GM18499 (cell line): ENCODE measurements at regions not wholly inside any gene's neighbourhood (a gene's known extent, or its start where the extent isn't known, plus 50 kb on each side); places are given as distances from the start of the nearest gene placed in this dataset.
"Not testable (repeated sequence)": the region's sequence is repeated elsewhere in the genome, so short reads cannot be mapped to it uniquely, and the experiment has no call there.

ENCODE experiments used
- ATAC-seq: cut with Tn5 transposase; IDR thresholded peaks from one replicate; pipeline ENCODE4 v1.9.1; 2021; ENCODE audit warnings: moderate number of reproducible peaks; ENCODE audit not compliant: insufficient read depth, unreplicated experiment

DNA sequence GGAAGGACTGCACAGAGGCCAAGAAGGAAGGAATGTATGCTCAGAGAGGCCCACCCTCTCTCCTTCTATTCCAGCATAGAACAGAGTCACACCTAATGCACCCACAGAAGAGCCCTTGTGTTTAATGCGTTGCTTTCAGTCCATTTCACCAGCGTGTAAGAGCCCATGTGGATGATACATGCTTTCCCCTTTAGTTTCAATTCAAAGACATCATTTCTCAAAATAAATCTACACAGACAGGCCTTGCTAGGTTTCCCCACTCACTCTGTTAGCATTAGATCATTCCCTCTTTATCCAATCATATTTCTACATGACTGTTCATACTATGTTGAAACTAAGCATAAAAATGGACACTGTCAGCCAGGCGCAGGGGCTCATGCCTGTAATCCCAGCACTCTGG is 331.5 kb downstream of the CEP170 start:
- ATAC-seq = not testable (repeated sequence)

DNA sequence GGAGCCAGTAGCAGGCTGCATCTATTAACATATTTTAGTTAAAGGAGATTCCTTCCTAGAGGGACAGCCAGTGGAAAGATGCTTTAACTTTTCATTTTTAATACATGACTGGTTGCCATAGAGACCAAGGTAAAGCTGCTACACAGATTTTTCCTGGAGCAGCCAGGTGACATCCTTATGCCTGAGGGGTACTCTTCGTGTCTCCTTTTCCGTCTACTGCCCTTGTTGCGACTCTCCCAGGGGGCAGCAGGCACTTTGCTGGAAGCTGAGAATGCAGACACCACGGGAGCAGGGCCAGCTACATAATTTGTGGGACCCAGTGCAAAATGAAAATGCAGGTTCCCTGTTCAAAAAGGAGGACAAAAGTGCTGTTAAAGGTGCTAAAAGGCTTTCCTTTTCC is 340.4 kb downstream of the CEP170 start:
- ATAC-seq = not testable (repeated sequence)

- not testable (repeated sequence) for ATAC-seq
Observed at GRCh38 chr1:242912855-242913254, 342.2 kb downstream of the CEP170 start.

DNA sequence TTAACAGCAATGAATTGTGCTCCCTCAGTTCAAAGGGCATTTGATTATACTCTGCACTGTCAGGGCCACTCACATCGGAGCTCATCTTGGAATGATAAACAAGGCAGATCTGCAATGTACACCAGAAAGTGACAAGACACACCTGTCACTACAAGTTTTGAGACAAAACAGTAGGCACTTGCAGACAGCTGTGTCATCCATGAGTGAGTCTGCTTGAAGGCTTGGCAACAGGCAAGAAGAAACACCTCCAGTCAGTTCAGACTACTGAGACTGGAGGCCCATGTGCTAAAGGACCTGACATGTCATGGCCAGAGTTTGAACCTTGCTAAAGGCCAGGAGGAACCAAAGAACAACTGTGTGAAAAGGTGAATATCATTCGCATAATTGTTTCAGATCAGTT is 354.5 kb downstream of the CEP170 start:
- not testable (repeated sequence) for ATAC-seq

- ATAC-seq = no peak
Observed at GRCh38 chr1:242890192-242890741, 364.8 kb downstream of the CEP170 start.

- peak; percentile 62 for ATAC-seq
Observed at GRCh38 chr1:242886137-242886536, 361.6 kb upstream of the PLD5 start.

GRCh38 chr1:242880022-242880421 is 355.5 kb upstream of the PLD5 start:
- ATAC-seq = not testable (repeated sequence)

GRCh38 chr1:242877743-242878142 is 353.2 kb upstream of the PLD5 start:
- ATAC-seq = no peak

DNA sequence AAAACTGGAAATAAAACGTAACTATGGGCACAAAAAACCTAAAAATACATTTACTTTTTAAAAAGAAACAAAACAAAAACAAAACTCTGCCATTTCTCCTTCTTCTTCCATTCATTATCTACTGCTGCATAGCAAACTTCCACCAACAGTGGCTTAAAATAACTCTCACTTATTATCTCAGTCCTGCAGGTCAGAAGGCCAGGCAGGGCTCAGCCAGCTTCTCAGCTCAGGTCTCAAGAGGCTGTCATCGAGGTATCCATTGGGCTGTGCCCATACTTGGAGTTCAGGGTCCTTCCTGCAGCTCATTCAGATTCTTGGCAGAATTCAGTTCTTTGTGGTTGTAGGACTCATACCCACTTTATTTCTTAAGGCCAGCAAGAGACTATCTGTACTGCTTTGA is 352.7 kb upstream of the PLD5 start:
- ATAC-seq = no peak

DNA sequence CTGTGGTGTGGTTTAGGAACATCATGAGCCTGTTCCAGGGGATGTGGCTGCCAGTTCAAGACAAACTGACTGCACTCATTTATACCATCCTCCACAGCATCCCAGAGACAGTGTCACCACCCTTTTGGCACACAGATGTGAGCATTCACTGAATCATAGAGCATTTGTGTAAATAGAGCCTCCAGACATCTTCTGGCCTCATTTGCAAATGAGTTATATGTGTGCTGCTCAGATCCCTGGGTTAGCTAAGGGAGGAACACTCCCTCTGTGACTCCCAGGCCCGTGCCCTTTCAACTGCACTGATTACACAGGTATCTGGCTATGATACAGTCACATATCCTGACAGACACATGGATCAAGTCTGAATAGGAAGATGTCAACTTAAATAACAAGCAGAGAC is 351.5 kb upstream of the PLD5 start:
- no peak for ATAC-seq

- no peak for ATAC-seq
Observed at GRCh38 chr1:242873661-242874060, 349.2 kb upstream of the PLD5 start.

DNA sequence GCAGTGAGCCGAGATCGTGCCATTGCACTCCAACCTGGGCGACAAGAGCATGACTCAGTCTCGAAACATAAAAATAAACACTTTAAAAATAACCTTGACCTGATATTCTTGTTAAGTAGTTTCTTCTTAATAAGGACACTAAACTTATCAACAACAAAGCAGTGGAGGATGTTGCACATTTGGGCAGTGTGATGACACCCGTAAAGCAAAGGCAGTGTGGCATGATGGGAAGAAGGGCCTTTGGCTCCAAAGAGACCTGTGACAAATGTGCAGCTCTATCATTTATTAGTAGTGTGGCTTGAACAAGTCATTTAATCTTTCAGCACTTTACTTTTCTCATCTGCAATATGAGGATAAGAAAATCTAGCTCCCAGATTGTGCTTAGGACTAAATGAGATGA is 348.0 kb upstream of the PLD5 start:
- ATAC-seq = no peak

- no peak for ATAC-seq
Observed at GRCh38 chr1:242871471-242872030, 347.1 kb upstream of the PLD5 start.

DNA sequence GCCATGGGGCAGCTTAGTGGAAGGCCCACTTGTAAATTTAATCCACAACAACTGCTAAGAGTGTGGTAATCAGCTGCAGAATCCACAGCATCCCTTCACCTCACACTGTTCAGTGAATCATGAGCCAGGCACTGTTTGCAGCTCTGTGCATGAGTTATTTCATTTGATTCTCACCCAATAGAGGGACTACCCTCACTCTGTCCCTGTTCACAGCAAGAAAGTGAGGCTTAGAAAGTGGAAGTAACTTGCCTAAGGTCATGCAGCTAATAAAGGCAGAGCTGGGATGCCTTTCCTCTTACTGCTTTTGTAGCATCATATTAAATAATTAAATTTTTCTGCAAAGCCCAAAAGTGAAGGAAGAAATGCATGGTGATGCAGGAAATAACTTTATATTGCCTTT is 346.5 kb upstream of the PLD5 start:
- no peak for ATAC-seq

GRCh38 chr1:242856289-242856688 is 331.8 kb upstream of the PLD5 start:
- ATAC-seq = no peak

DNA sequence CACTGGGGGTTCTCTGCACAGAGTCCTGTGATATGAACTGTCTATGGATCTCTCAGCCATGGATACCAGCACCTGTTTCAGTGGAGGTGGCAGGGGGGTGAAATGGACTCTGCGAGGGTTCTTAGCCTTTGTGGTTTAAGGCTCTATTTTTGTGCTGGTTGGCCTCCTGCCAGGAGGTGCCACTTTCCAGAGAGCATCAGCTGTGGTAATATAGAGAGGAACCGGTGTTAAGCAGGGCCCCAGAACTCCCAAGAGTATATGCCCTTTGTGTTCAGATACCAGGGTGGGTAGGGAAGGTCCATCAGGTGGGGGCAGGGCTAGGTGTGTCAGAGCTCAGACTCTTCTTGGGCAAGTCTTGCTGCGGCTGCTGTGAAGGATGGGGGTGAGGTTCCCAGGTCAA is 330.0 kb upstream of the PLD5 start:
- ATAC-seq = no peak

- ATAC-seq = no peak
Observed at GRCh38 chr1:242847390-242847993, 323.0 kb upstream of the PLD5 start.

GRCh38 chr1:242842094-242842493 is 317.6 kb upstream of the PLD5 start:
- no peak for ATAC-seq

DNA sequence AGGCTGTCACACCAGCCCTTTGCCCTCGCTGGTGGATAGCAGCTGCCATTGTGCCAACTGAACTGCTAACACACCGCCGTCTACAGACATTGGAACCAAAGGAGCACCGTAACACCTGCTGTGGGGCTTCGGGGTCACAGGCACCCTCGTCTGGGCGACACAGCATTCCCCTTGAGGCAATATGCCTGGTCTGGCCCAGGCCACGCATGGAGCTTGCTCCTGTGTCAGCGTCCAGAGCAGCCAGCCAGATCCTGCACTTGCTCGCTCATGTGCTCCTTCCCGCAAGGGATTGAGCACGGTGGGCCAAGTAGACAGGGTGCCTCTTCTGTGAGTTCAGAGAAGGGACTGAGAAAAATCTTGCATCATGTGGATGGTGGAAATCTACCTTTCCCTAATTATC is 314.6 kb upstream of the PLD5 start:
- no peak for ATAC-seq

DNA sequence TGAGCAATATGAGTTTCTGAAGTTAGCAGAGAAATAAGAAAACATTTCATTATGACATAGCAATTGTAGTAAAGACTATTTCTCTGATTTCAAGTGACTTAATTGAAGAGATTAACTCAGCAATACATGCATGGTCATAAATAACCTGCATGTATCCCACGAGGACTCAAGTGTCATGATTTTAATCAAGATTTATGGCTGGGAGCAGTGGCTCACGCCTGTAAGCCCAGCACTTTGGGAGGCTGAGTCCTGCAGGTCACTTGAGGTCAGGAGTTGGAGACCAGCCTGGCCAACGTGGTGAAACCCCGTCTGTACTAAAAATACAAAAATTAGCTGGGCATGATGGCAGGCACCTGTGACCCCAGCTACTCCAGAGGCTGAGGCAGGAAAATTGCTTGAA is 311.9 kb upstream of the PLD5 start:
- ATAC-seq = no peak

DNA sequence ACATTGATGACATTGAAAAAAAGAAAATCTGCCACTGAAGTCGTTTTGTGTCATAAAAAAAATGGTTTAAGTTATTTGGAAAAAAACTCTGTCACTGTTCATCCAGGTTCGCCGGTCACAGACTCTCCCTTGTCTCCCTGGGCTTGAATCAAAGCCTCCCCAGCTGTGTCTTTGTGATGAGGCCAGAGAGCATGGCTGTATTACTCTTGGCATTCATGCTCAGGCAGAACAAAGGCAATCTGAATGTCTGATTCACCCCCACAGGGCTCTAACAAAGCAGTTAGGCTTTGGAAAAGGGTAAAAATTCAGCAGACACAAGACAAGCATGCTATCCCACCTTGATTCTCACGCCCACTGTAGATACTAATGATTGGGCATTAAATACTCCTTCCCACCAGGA is 304.3 kb upstream of the PLD5 start:
- ATAC-seq = no peak

GRCh38 chr1:242828199-242828598 is 303.7 kb upstream of the PLD5 start:
- no peak for ATAC-seq
